HG02610 (cell line): ENCODE measurements at regions not wholly inside any gene's neighbourhood (a gene's known extent, or its start where the extent isn't known, plus 50 kb on each side); places are given as distances from the start of the nearest gene placed in this dataset.

ENCODE experiments used
- ATAC-seq: cut with Tn5 transposase; IDR thresholded peaks from one replicate; pipeline ENCODE4 v1.9.1; 2021; ENCODE audit warnings: mild to moderate bottlenecking, moderate library complexity; ENCODE audit not compliant: unreplicated experiment

DNA sequence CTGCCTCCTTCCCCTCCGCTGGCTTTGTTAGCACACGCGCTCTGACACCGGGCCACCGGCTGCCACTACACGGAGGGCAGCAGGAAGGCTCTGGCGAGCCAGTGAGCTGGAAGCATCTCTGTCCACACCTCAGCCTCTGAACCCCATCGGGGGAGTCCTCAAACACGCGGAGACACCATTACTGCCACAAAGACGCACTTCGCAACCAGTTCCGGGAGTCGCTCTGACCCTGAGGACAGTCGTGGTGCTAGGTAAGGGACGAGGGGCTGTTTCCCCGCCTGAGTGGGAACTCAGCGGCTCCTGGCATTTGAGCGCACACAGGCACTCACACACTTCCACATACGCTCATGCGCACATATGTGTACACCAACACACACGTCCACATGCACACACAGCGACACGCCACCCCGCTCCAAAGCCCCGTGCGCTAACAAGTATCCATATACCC lies 160.0 kb downstream of the C9orf152 start:
- peak; percentile 25 for ATAC-seq

DNA sequence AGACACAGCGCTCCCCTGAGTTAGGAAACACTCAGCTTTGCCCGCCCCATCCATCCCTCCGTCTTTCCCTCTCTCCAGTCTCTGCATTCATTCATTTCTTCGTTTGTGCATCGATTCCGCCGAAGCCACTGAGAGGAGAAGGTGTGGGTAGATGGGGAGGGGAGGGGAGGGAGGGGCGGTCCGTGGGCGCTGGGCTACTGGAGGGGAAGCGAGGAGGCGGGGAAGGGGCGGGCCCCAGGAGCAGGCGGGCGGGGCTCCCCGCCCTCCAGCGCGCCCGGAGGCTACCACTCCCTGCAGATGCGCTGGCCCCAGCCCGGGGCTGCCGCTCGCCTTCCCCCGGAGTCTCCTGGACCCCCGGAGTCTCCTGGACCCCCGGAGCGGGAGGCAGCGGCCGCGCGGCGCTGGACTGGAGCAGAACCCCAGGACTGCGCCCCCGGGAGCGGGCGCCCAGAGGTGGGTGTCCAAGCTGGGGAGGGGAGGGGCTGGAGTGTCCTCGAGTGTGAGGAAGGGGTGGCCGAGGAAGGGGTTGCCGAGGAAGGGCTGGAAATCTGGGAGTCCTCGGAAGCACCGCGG lies 159.5 kb downstream of the C9orf152 start:
- ATAC-seq = peak; percentile 80

DNA sequence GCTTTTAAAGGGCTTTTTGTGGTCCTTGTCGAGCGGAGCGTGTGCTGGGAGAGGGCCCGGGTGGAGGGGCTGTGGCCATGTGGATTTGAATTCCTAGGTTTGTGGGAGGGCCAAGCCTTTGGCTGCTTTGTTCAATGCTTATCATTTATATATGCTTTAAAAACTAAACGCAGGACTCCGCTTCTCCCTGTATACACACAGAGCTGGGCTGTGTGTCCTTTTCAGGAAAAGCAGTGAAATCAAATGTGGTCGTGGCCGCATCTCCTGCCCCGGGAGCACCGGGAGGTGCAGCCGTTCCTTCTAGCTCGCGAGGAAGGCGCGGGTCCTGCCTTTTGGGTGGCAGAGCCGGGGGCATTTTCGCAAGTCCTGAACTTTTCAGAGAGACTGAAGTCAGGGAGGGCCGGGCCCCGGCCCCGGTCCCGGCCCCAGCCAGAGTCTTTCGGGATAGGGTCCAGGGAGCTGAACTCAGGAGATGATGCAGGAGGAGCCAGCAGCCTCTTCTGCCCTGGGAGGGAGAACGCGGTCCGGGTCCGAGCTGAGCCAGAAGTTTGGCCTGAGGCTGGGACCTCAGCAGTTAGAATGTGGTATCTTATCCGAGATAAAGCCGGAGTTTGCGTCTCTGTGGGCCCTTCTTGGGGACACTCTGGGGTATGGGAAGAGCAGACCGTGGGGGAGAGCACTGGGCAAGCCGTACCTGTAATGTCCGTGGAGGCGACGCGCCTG lies 158.8 kb downstream of the C9orf152 start:
- ATAC-seq = peak; percentile 7

GRCh38 chr9:110049699-110050450 lies 158.1 kb downstream of the C9orf152 start:
- ATAC-seq = no peak

DNA sequence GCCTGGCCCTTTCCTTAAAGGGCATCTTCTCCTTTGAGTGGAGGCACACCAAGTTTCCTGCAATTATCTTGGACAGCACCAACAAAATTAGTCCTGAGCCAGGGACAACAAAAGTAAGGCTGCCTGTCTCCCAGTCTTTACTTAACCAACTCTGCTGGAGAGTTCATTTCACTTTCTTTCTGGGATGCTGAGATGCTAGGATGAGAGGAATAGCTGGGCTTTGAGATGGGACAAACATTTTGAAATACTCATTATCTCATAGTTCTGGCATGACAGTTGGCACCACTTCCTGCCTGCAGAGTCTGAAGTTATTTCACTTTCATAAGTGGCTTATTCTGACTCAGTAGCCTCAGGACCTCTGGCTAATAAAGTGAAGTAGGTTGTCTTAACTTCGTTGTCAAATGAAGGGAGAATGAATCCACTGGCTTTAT lies 157.0 kb downstream of the C9orf152 start:
- ATAC-seq = peak; percentile 60

DNA sequence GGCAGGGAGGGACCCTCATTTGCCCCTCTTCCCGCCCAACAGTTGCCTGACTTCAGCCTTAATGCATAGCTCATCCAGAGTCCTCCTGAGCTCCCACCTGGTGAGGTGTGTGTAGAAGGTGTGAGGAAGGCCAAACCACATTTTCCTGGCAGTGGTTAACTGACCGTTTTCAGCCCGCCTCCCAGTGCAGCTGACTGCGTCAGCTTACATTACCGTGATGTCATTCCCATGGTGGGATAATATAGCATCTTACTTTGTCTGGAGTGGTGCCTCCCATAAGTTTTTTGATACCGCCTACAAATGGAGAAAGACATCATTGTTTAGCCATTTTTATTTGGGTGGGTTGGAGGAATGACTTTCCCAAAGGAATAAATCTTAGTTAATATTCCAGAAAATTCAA lies 151.9 kb downstream of the C9orf152 start:
- no peak for ATAC-seq

GRCh38 chr9:110058304-110058953 lies 149.5 kb downstream of the C9orf152 start:
- ATAC-seq = peak; percentile 61

- no peak for ATAC-seq
Measured at GRCh38 chr9:110059461-110059860, 148.5 kb downstream of the C9orf152 start.

DNA sequence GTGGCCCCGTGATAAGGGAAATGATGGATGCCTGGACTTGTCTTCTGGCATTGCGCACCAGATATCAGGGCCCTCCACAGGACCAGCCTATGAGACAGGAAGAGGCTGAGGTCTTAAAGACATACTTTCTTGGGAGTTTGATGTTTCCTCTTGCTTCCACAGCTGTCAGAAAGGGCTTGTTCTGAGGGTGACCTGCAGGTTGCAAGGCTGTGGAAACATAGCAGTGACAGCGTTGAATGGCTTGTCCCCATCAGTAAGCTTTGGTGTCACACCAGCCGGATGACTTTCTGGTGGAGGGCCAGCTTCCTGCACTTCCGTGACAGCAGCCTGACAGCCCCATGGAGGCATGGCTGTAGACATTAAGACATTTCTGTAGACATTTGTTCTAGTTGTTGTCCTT lies 143.2 kb downstream of the C9orf152 start:
- ATAC-seq = peak; percentile 66

GRCh38 chr9:110065532-110065931 lies 142.4 kb downstream of the C9orf152 start:
- ATAC-seq = peak; percentile 65

- no peak for ATAC-seq
Measured at GRCh38 chr9:110066929-110067716, 140.8 kb downstream of the C9orf152 start.

DNA sequence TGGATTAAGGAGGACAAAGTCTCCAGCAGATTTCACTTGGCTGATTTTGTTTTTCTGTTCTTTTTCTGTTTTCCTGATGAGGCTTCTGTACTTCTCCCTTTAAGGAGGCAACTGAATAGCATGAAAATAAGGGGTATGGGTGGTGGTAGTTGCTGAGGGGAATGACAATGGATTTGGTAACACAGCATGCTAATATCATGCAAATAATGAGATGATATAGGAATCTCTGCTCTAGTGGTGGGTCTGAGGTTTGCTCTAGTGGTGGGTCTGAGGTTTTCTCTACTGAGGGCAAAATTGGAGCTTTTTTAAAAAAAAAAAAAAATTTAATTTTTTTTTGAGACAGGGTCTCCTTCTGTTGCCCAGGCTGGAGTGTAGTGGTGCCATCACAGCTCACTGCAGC lies 139.7 kb downstream of the C9orf152 start:
- no peak for ATAC-seq

- ATAC-seq = no peak
Measured at GRCh38 chr9:110069326-110070248, 138.4 kb downstream of the C9orf152 start.

- ATAC-seq = no peak
Measured at GRCh38 chr9:110072597-110073355, 135.2 kb downstream of the C9orf152 start.

DNA sequence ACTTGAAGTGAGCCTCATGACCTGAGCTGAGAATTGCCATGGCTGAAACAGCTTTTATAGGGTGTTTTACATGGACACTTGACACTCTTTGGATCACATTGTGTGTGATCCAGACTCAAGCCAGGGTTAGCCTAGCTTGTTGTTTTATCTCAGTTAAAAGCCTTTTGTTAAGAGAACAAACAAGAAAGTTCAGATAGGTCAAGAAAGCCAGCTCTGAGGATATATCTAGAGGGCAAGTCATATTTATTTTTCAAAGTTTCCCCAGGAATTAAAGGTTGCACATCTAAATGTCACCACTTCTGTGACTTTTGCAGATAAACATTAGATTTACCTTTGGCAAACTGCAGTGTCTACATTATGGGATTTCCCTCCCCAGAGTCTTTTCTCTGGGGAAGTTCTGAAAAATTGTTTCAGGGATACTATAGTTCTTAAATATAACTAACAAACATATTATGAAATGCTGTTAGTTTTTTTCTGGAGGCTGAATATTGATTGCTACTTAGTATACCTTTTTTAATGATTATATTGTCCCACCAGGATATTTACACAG lies 134.5 kb downstream of the C9orf152 start:
- no peak for ATAC-seq

DNA sequence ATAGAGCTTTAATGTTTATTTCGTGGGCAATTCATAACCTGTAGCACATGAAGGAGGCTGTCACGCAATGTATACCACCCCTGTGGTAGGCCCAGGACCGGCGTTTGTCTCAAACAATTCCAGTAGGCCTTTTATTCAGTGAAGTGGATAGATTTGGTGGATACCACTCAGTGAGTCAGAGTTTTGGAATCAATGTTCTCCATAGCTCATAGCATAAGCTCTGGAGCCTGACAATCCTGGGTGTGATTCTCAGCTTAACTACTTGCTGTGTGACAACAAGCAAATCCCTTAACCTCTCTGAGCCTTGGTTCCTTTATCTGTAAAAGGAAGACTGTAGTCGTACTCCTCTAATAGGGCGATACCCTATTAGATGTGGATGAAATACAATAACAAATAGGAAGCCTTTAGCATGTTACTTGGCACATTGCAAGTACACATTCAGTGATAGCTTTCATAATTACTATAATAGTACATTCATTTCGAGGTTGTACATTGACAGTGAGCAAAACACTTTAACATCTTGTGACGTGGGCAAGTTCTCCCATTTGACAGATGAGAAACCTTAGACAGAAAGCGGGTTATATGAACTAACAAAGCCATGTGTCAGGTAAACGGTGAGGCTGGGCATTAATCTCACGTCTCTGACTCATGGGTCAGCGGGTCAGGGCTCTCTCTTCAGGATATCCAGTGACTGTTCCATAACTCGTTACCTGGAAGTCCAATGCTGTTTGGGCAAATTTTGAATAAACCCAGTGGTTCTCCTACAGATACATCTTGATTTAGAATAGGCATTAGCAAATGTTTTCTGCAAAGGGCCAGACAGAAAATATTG lies 130.8 kb downstream of the C9orf152 start:
- no peak for ATAC-seq

DNA sequence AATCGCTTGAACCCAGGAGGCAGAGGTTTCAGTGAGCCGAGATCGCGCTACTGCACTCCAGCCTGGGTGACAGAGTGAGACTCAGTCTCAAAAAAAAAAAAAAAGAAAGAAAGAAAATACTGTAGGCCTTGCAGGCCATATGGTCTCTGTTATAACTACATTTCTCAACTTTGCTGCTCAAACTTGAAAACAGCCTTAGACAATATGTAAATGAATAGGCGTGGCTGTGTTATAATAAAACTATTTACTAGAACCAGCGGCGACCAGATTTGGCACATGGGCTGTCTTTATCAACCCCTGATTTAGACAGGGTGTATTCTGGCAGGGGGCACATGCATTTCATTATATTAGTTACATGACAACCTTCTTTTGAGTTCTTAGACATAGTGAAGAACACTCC lies 130.0 kb downstream of the C9orf152 start:
- ATAC-seq = no peak

DNA sequence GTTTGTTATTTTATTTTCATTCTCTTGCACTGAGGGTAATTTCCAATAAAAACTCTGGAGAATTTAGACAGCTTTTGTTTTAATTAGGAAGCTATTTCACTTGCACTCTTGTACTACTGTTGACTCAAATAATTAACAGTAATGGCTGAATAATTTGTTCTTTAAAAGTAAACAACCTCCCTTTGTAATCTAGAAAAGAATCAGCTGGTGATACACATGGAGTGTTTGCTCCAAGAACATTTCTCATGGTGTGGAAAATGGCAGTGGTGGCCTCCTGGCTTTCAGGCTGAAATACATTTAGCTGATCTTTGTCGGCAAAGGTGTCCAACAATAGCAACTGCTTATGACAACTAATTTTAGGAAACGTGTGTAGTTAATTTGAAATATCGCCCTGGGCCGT lies 129.4 kb downstream of the C9orf152 start:
- no peak for ATAC-seq
